OCI-LY3 (cell line): ENCODE measurements at regions not wholly inside any gene's neighbourhood (a gene's known extent, or its start where the extent isn't known, plus 50 kb on each side); places are given as distances from the start of the nearest gene placed in this dataset.
A peak's percentile ranks its signal among the peaks of the same experiment; 100 is the strongest.

Source experiments
- H2AFZ ChIP-seq: fragments of 200-600, 300-600 bp; shearing (Covaris generic); 2 replicates; pipeline ENCODE4 v1.6.0; 2014; ENCODE audit warnings: antibody characterized with exemption, low read depth, low read length
- H3K27ac ChIP-seq: fragments of 200-600, 300-600 bp; sonication (generic); 2 replicates; pipeline ENCODE4 v1.5.1; 2014; ENCODE audit warnings: mild to moderate bottlenecking, low read length, moderate library complexity, mixed read lengths
- H3K27me3 ChIP-seq: fragments of 200-600, 300-600 bp; sonication (generic); 2 replicates; pipeline ENCODE4 v1.6.1; 2014; ENCODE audit warnings: low read depth, low read length, mixed read lengths
- H3K36me3 ChIP-seq: fragments of 200-600, 300-600 bp; sonication (generic); replicated peaks from 2 replicates; pipeline ENCODE3; 2014; ENCODE audit warnings: low read depth, low read length, mixed read lengths
- H3K4me1 ChIP-seq: fragments of 300-600, 200-600 bp; sonication (generic); 2 replicates; pipeline ENCODE4 v1.6.1; 2014; ENCODE audit warnings: low read length, mixed read lengths
- H3K4me2 ChIP-seq: fragments of 200-600, 300-600 bp; sonication (generic); 2 replicates; pipeline ENCODE4 v1.6.1; 2014; ENCODE audit warnings: low read length, mixed read lengths
- H3K4me3 ChIP-seq: fragments of 300-600, 200-600 bp; sonication (generic); 2 replicates; pipeline ENCODE4 v1.5.1; 2014; ENCODE audit warnings: antibody characterized with exemption, mild to moderate bottlenecking, low read length, moderate library complexity
- H3K79me2 ChIP-seq: fragments of 300-600, 200-600 bp; shearing (Covaris generic); 2 replicates; pipeline ENCODE4 v1.6.1; 2014; ENCODE audit warnings: mild to moderate bottlenecking, low read length, mixed read lengths
- H3K9ac ChIP-seq: fragments of 300-600, 200-600 bp; shearing (Covaris generic); 2 replicates; pipeline ENCODE4 v1.6.0; 2014; ENCODE audit warnings: mild to moderate bottlenecking, low read length, moderate library complexity
- H3K9me3 ChIP-seq: fragments of 200-600, 300-600 bp; shearing (Covaris generic); 2 replicates; pipeline ENCODE4 v1.6.1; 2014; ENCODE audit warnings: low read length, mixed read lengths; ENCODE audit not compliant: insufficient read depth
- H4K20me1 ChIP-seq: fragments of 200-600, 300-600 bp; sonication (generic); 2 replicates; pipeline ENCODE4 v1.6.1; 2016; ENCODE audit warnings: low read length, mixed read lengths; ENCODE audit not compliant: insufficient read depth
- CTCF ChIP-seq: fragments of 200-600, 300-600 bp; sonication (generic); IDR thresholded peaks from 2 replicates; pipeline ENCODE4 v1.5.1; 2014; ENCODE audit warnings: antibody characterized with exemption, low read length, low read depth
- EZH2phosphoT487 ChIP-seq: fragments of 200-600 bp; shearing (Covaris generic); IDR thresholded peaks from 2 replicates; pipeline ENCODE4 v1.6.1; 2018; ENCODE audit warnings: antibody characterized with exemption, mixed run types, low read depth

GRCh38 chr15:85314146-85314545, 66.3 kb upstream of the AKAP13 start:
- H3K36me3 ChIP-seq, result peaks cover 5% of the 10 kb centered on the region
- H3K27me3 ChIP-seq, result no peaks in the 10 kb centered on the region
- H3K4me3 ChIP-seq, result no peak overlapping the region
- peaks cover 65% of the 10 kb centered on the region for H3K4me1 ChIP-seq
- TF ChIP-seq CTCF (no peak), EZH2phosphoT487 (no peak)
- H3K79me2 ChIP-seq, result no peaks in the 10 kb centered on the region
- H4K20me1 ChIP-seq, result no peaks in the 10 kb centered on the region
- H3K27ac ChIP-seq, result no peak overlapping the region
- no peak overlapping the region for H3K9ac ChIP-seq
- H3K9me3 ChIP-seq, result no peaks in the 10 kb centered on the region
- no peak overlapping the region for H2AFZ ChIP-seq
- no peak overlapping the region for H3K4me2 ChIP-seq

- peaks cover 70% of the 10 kb centered on the region for H3K4me1 ChIP-seq
- H3K9me3 ChIP-seq, result no peaks in the 10 kb centered on the region
- H3K4me2 ChIP-seq, result no peak overlapping the region
- no peak overlapping the region for H2AFZ ChIP-seq
- H3K36me3 ChIP-seq, result peaks cover 5% of the 10 kb centered on the region
- H3K9ac ChIP-seq, result no peak overlapping the region
- no peak overlapping the region for H3K27ac ChIP-seq
- TF ChIP-seq CTCF (no peak), EZH2phosphoT487 (no peak)
- H3K27me3 ChIP-seq, result no peaks in the 10 kb centered on the region
- no peak overlapping the region for H3K4me3 ChIP-seq
- no peaks in the 10 kb centered on the region for H3K79me2 ChIP-seq
- H4K20me1 ChIP-seq, result no peaks in the 10 kb centered on the region
Observed at GRCh38 chr15:85314633-85315032, 65.8 kb upstream of the AKAP13 start.

DNA sequence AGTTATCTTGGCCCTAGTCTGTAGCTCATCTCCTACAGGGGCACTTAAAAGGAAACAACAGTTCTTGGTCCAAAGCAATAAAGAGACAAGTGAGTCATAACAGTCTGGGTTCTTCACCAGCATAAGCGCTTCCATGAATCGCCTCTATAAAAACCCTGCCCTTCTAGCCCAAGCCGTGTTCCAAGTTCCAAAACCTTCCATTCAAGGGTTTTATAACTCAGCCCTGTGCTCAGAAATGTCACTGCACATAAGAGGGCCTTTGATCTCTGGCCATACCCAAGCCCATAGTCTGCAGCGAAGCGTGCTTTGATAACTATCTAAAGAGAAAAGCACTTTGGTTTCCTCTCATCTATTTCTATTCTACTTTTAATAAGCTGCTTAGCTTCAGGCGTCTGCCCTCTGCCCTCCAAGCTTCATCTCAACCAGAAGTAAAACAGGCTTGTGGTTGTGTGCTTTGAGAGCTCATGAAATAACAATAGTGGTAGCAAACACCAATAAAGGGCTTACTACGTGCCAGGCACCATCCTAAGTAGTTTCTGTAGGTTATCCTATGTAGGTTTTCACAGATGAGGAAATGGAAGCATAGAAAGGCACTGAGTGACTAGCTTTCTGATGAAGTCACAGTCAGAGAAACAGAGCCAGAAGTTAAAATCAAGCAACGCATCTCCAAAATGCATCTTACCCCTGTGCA, 64.0 kb upstream of the AKAP13 start:
- Histone ChIP-seq H3K27me3 (no peaks in the 10 kb centered on the region), H3K4me2 (peak overlapping the region; percentile 8), H3K9ac (no peak overlapping the region), H3K9me3 (no peaks in the 10 kb centered on the region), H2AFZ (no peak overlapping the region), H4K20me1 (no peaks in the 10 kb centered on the region), H3K4me1 (peaks cover 64% of the 10 kb centered on the region), H3K27ac (no peak overlapping the region), H3K79me2 (no peaks in the 10 kb centered on the region), H3K4me3 (no peak overlapping the region), H3K36me3 (peaks cover 3% of the 10 kb centered on the region)
- TF ChIP-seq EZH2phosphoT487, result no peak

DNA sequence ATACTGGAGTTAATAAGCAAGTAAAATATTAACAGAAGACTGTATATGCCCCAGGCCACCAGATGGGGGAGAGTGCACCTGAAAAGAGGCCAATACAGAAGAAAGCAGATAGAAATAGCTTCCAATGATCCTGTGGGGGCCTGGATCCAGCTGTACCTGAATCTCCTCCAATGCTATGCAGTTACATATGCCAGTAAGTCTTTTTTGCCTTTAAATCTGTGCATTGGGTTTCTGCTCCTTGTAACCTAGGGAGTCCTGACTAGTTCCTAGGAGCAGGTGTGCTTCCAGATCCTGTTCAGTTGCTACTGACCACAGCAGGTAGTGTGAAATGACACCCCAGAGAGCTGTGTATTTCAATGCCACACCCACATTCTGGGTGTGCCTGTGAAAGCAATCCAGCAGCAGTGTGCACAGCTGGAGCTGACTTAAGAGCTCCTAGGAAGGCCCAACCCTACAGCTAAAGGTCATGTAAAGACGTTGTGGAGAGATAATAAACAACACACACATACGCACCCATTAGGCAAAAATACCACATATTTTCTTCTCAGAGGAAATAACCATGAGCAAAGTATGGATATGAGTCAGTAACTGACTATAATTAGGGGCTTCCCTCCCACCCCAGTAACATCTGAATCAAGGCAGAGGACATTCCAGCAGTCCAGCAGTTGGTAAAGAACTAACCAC, 62.2 kb upstream of the AKAP13 start:
- Histone ChIP-seq H3K9me3 (no peaks in the 10 kb centered on the region), H3K36me3 (peaks cover under 1% of the 10 kb centered on the region), H2AFZ (no peak overlapping the region), H3K79me2 (no peaks in the 10 kb centered on the region), H3K4me3 (peak overlapping the region; percentile 37), H3K4me2 (peak overlapping the region; percentile 73), H3K9ac (peak overlapping the region; percentile 6; the same call in 1 of the 2 replicates), H3K27ac (peak overlapping the region; percentile 72), H4K20me1 (no peaks in the 10 kb centered on the region), H3K4me1 (peaks cover 50% of the 10 kb centered on the region), H3K27me3 (0 out of 2 replicates have a peak, but pooled peaks cover 3% of the 10 kb centered on the region)
- no peak for TF ChIP-seq EZH2phosphoT487
- TF ChIP-seq CTCF, result peak; percentile 47; the same call in 1 of the 2 replicates
